Panc1 (cell line): ENCODE measurements at regions not wholly inside any gene's neighbourhood (a gene's known extent, or its start where the extent isn't known, plus 50 kb on each side); places are given as distances from the start of the nearest gene placed in this dataset.

Experiments
- ATAC-seq: fragments of 200-7000 bp; cut with Tn5 transposase; 2 replicates; pipeline ENCODE4 v1.9.1; 2020; ENCODE audit warnings: mild to moderate bottlenecking, moderate library complexity
- BruUV-seq: library from RNA; stranded (reverse); fragments of 400-500 nt; replicated peaks from 2 replicates; lab custom pipeline; 2021; lab: Mats Ljungman, UMichigan
- CTCF ChIA-PET: fragments of 300-600 bp; sonication (Branson Sonifier 250); formaldehyde crosslinking; loops from one replicate; lab custom pipeline; 2022; ENCODE audit warnings: antibody characterized with exemption; lab: Charles Lee
- POLR2A ChIA-PET: fragments of 300-600 bp; sonication (Branson Sonifier 250); formaldehyde crosslinking; loops from one replicate; lab custom pipeline; 2022; ENCODE audit warnings: antibody characterized with exemption; lab: Charles Lee
- DNase-seq: peaks from one replicate; pipeline ENCODE4 v3.0.0-alpha.2; 2010; ENCODE audit warnings: low read depth, low spot score
- H3K27ac ChIP-seq: 2 replicates; pipeline ENCODE4 v1.5.1; 2011; ENCODE audit warnings: mild to moderate bottlenecking, low read length, inconsistent platforms
- H3K27me3 ChIP-seq: fragments of 200-500 bp; sonication (Bioruptor generic); 2 replicates; pipeline ENCODE4 v1.6.0; 2014; ENCODE audit warnings: low read length, inconsistent platforms; ENCODE audit not compliant: control insufficient read depth, insufficient read depth
- H3K36me3 ChIP-seq: fragments of 200-500 bp; sonication (Bioruptor generic); 2 replicates; pipeline ENCODE4 v1.5.1; 2014; ENCODE audit warnings: inconsistent platforms, mild to moderate bottlenecking, low read length, moderate library complexity; ENCODE audit not compliant: control insufficient read depth, insufficient read depth
- H3K4me1 ChIP-seq: 2 replicates; pipeline ENCODE4 v1.5.1; 2011; ENCODE audit warnings: inconsistent platforms, mild to moderate bottlenecking, low read length, moderate library complexity; ENCODE audit not compliant: control insufficient read depth, insufficient read depth
- H3K4me3 ChIP-seq, 2 experiments: 2 replicates each; pipeline ENCODE4 v1.5.1; 2011 to 2012; ENCODE audit warnings: low read depth in 2 of 2, low read length in 2 of 2, mild to moderate bottlenecking in 2 of 2, inconsistent platforms in 1 of 2, moderate library complexity in 1 of 2
- H3K9me3 ChIP-seq: fragments of 200-500 bp; sonication (Bioruptor generic); 2 replicates; pipeline ENCODE4 v1.5.1; 2014; ENCODE audit warnings: low read depth, mild to moderate bottlenecking, inconsistent platforms, low read length, moderate library complexity; ENCODE audit not compliant: control insufficient read depth, insufficient read depth
- CTCF ChIP-seq: fragments of 450-650 bp; IDR thresholded peaks from 2 replicates; pipeline ENCODE4 v1.5.1; 2017; ENCODE audit warnings: mild to moderate bottlenecking
- POLR2AphosphoS5 ChIP-seq: IDR thresholded peaks from 2 replicates; pipeline ENCODE4 v1.6.1; 2012; ENCODE audit warnings: mild to moderate bottlenecking, low read depth, low read length, moderate library complexity
- REST ChIP-seq, 2 experiments: IDR thresholded peaks; 2 replicates each; pipeline ENCODE4 v1.6.1; 2011 to 2012; ENCODE audit warnings: low read depth in 2 of 2, control low read depth in 1 of 2, low read length in 1 of 2, mild to moderate bottlenecking in 1 of 2, moderate library complexity in 1 of 2; ENCODE audit not compliant: insufficient read depth in 1 of 2
- SIN3A ChIP-seq: IDR thresholded peaks from 2 replicates; pipeline ENCODE4 v1.6.1; 2012; ENCODE audit warnings: low read depth, mild to moderate bottlenecking, low read length, moderate library complexity, borderline replicate concordance; ENCODE audit not compliant: insufficient read depth
- TCF7L2 ChIP-seq: IDR thresholded peaks from 2 replicates; pipeline ENCODE4 v1.6.1; 2011; ENCODE audit warnings: mild to moderate bottlenecking, low read depth, low read length, inconsistent platforms
- in situ Hi-C: cut with HindIII; loops from 2 replicates; pipeline ENCODE4 v1.10.0; 2016; ENCODE audit warnings: low sequenced_read_pairs, low pct_unique_long_range_greater_than_20kb
- intact Hi-C: fragments of 100-400 bp; cut with micrococcal nuclease; formaldehyde crosslinking; loops from one replicate; pipeline ENCODE4 v1.10.0; 2022; ENCODE audit not compliant: unreplicated experiment

GRCh38 chr18:78183815-78184214, 795.8 kb upstream of the SALL3 start:
- intact Hi-C loops, result no loop called here
- CTCF ChIA-PET, result interaction anchor here (0.6 to 0.7 kb wide), 2 partner anchors 363 to 533 kb away, joined by 3 to 4 read pairs; no protein-coding TSS in a partner anchor

GRCh38 chr18:78191276-78191675, 788.3 kb upstream of the SALL3 start:
- Histone ChIP-seq H3K27me3 (no peaks in the 10 kb centered on the region), H3K4me3 (no peak overlapping the region), H3K36me3 (no peaks in the 10 kb centered on the region), H3K27ac (no peak overlapping the region), H3K4me1 (no peaks in the 10 kb centered on the region), H3K9me3 (no peaks in the 10 kb centered on the region)
- no peak for DNase-seq
- intact Hi-C loops (no loop called here), in situ Hi-C loops (no loop called here)
- BruUV-seq, result no TSS peak
- ChIA-PET CTCF (no interaction called here), POLR2A (no interaction called here)
- no peak for ATAC-seq
- TF ChIP-seq REST (IDR thresholded peaks at IDR 0.05; ENCODE audit: insufficient read depth in 1 of 2, low read depth in 2 of 2, low read length in 1 of 2) (no peak), POLR2AphosphoS5 (no peak), TCF7L2 (no peak), CTCF (no peak)

More at GRCh38 chr18:78183815-78184214, 795.8 kb upstream of the SALL3 start:
- Histone ChIP-seq H3K36me3 (no peaks in the 10 kb centered on the region), H3K27ac (no peak overlapping the region), H3K27me3 (no peaks in the 10 kb centered on the region; the same call in 1 of the 2 replicates), H3K4me3 (no peak overlapping the region), H3K9me3 (0 out of 2 replicates have a peak, but pooled peaks cover 14% of the 10 kb centered on the region), H3K4me1 (no peaks in the 10 kb centered on the region)
- BruUV-seq, result no TSS peak
- no peak for ATAC-seq
- no peak for TF ChIP-seq SIN3A
- no peak for TF ChIP-seq REST (IDR thresholded peaks at IDR 0.05; ENCODE audit: insufficient read depth in 1 of 2, low read depth in 2 of 2, low read length in 1 of 2)
- no peak for TF ChIP-seq TCF7L2
- no peak for TF ChIP-seq CTCF
- no peak for TF ChIP-seq POLR2AphosphoS5
- in situ Hi-C loops, result no loop called here
- DNase-seq, result no peak
- POLR2A ChIA-PET, result no interaction called here
